Stimulated activated effector memory CD8-positive, alpha-beta T cell treated with anti-CD3 and anti-CD28 coated beads, Interleukin-12 subunit alpha, Interleukin-12 subunit beta, amount 100 ng/mL, for 72 hours (primary cell): ENCODE measurements at regions not wholly inside any gene's neighbourhood (a gene's known extent, or its start where the extent isn't known, plus 50 kb on each side); places are given as distances from the start of the nearest gene placed in this dataset.
"Not testable (repeated sequence)": the region's sequence is repeated elsewhere in the genome, so short reads cannot be mapped to it uniquely, and the experiment has no call there.

ENCODE experiments used
- ATAC-seq: fragments of 150-1000 bp; cut with Tn5 transposase; 2 replicates; pipeline ENCODE4 v1.10.0; 2021
- DNase-seq, 2 donors: peaks; one replicate each; pipeline ENCODE4 v3.0.0; 2021 to 2022; ENCODE audit warnings: low spot score in 2 of 2
- H3K27ac Mint-ChIP-seq: one replicate; pipeline ENCODE4 v1.8.0; 2022; ENCODE audit warnings: mild to moderate bottlenecking, mixed read lengths
- H3K36me3 Mint-ChIP-seq: one replicate; pipeline ENCODE4 v1.8.0; 2022; ENCODE audit warnings: mild to moderate bottlenecking, mixed read lengths
- H3K4me1 Mint-ChIP-seq: one replicate; pipeline ENCODE4 v1.8.0; 2022; ENCODE audit warnings: mixed read lengths
- H3K4me3 Mint-ChIP-seq: one replicate; pipeline ENCODE4 v1.8.0; 2022; ENCODE audit warnings: mild to moderate bottlenecking, mixed read lengths
- H3K9me3 Mint-ChIP-seq: one replicate; pipeline ENCODE4 v1.8.0; 2022; ENCODE audit warnings: mixed read lengths

- H3K4me1 Mint-ChIP-seq: no peaks in the 10 kb centered on the region
- H3K27ac Mint-ChIP-seq: no peak overlapping the region
- peaks cover under 1% of the 10 kb centered on the region for H3K9me3 Mint-ChIP-seq
- DNase-seq: no peak
- ATAC-seq: no peak
- H3K36me3 Mint-ChIP-seq: no peaks in the 10 kb centered on the region
- no peak overlapping the region for H3K4me3 Mint-ChIP-seq
These were observed 873.7 kb downstream of the NXPH1 start for GRCh38 chr7:9307131-9307530.

- Mint-ChIP-seq H3K36me3 (no peaks in the 10 kb centered on the region), H3K4me1 (no peaks in the 10 kb centered on the region), H3K9me3 (peaks cover 18% of the 10 kb centered on the region), H3K4me3 (no peak overlapping the region), H3K27ac (no peak overlapping the region)
- no peak for DNase-seq
- no peak for ATAC-seq
These were observed 891.1 kb downstream of the NXPH1 start for GRCh38 chr7:9324513-9324912.

GRCh38 chr7:9328296-9328695, 894.9 kb downstream of the NXPH1 start:
- Mint-ChIP-seq H3K27ac (no peak overlapping the region), H3K36me3 (no peaks in the 10 kb centered on the region), H3K4me1 (no peaks in the 10 kb centered on the region), H3K4me3 (no peak overlapping the region), H3K9me3 (peaks cover 18% of the 10 kb centered on the region)
- ATAC-seq: no peak
- DNase-seq: no peak

GRCh38 chr7:9349625-9350024, 916.2 kb downstream of the NXPH1 start:
- no peak overlapping the region for H3K27ac Mint-ChIP-seq
- no peak for ATAC-seq
- no peaks in the 10 kb centered on the region for H3K36me3 Mint-ChIP-seq
- DNase-seq: no peak
- peaks cover 13% of the 10 kb centered on the region for H3K9me3 Mint-ChIP-seq
- no peaks in the 10 kb centered on the region for H3K4me1 Mint-ChIP-seq
- no peak overlapping the region for H3K4me3 Mint-ChIP-seq

- H3K9me3 Mint-ChIP-seq: peaks cover 15% of the 10 kb centered on the region
- ATAC-seq (no peak), DNase-seq (no peak)
- no peaks in the 10 kb centered on the region for H3K4me1 Mint-ChIP-seq
- H3K4me3 Mint-ChIP-seq: no peak overlapping the region
- H3K27ac Mint-ChIP-seq: no peak overlapping the region
- H3K36me3 Mint-ChIP-seq: no peaks in the 10 kb centered on the region
These were observed 957.8 kb downstream of the NXPH1 start for GRCh38 chr7:9391221-9391620.

- H3K27ac Mint-ChIP-seq: no peak overlapping the region
- H3K4me3 Mint-ChIP-seq: no peak overlapping the region
These were observed 958.6 kb downstream of the NXPH1 start for GRCh38 chr7:9391984-9392383.

DNA sequence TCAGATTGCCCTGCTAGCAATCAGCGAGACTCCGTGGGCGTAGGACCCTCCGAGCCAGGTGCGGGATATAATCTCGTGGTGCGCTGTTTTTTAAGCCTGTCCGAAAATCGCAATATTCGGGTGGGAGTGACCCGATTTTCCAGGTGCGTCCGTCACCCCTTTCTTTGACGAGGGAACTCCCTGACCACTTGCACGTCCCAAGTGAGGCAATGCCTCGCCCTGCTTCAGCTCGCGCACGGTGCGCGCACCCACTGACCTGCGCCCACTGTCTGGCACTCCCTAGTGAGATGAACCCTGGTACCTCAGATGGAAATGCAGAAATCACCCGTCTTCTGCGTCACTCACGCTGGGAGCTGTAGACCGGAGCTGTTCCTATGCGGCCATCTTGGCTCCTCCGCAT, 971.0 kb downstream of the NXPH1 start:
- not testable (repeated sequence) for H3K4me3 Mint-ChIP-seq, H3K9me3 Mint-ChIP-seq, H3K36me3 Mint-ChIP-seq, H3K27ac Mint-ChIP-seq, H3K4me1 Mint-ChIP-seq, DNase-seq, ATAC-seq

More at GRCh38 chr7:9391984-9392383, 958.6 kb downstream of the NXPH1 start:
- Mint-ChIP-seq H3K36me3 (no peaks in the 10 kb centered on the region), H3K4me1 (no peaks in the 10 kb centered on the region), H3K9me3 (peaks cover 13% of the 10 kb centered on the region)
- no peak for ATAC-seq
- no peak for DNase-seq

DNA sequence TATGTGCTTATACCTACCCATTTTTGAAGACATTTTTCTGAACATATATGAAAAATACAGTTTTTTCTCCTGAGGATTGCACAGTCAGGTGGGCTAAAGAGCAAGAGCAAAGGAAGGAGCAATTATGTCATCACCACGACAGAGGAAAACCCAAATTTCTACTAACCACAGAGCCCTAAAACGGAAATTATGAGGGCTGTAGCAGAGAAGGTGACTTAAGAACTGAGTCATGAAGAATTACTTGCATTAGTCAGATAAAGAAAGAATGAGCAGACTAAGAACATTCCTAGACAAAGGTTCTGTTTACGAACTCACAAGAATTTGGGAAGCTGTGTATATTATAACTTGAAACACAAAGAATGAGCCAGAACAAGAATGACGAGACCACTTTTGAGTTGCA, 974.4 kb downstream of the NXPH1 start:
- ATAC-seq (no peak), DNase-seq (no peak)
- H3K27ac Mint-ChIP-seq: no peak overlapping the region
- H3K4me3 Mint-ChIP-seq: no peak overlapping the region
- H3K4me1 Mint-ChIP-seq: no peaks in the 10 kb centered on the region
- peaks cover 9% of the 10 kb centered on the region for H3K9me3 Mint-ChIP-seq
- H3K36me3 Mint-ChIP-seq: no peaks in the 10 kb centered on the region

DNA sequence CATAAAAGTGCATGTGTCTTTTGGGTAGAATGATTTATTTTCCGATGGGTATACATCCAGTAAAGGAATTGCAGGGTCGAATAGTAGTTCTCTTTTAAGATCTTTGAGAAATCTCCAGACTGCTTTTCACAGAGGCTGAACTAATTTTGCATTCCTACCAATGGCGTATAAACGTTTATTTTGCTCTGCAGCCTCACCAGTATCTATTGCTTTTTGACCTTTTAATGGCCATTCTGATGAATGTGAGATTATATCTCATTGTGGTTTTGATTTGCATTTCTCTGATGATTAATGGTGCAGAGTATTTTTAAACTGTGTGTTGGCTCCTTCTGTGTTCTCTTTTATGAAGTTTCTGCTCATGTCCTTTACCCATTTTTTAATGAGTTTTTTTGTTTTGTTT, 1020.1 kb downstream of the NXPH1 start:
- ATAC-seq: no peak
- Mint-ChIP-seq H3K9me3 (peaks cover 12% of the 10 kb centered on the region), H3K27ac (no peak overlapping the region), H3K4me3 (no peak overlapping the region), H3K4me1 (no peaks in the 10 kb centered on the region), H3K36me3 (no peaks in the 10 kb centered on the region)
- no peak for DNase-seq

- no peaks in the 10 kb centered on the region for H3K36me3 Mint-ChIP-seq
- ATAC-seq: no peak
- H3K4me1 Mint-ChIP-seq: no peaks in the 10 kb centered on the region
- no peak for DNase-seq
- peaks cover 31% of the 10 kb centered on the region for H3K9me3 Mint-ChIP-seq
- H3K27ac Mint-ChIP-seq: no peak overlapping the region
- H3K4me3 Mint-ChIP-seq: no peak overlapping the region
These were observed 1055.1 kb downstream of the NXPH1 start for GRCh38 chr7:9488555-9488954.

GRCh38 chr7:9498303-9498702, 1064.9 kb downstream of the NXPH1 start:
- no peak for ATAC-seq
- Mint-ChIP-seq H3K27ac (no peak overlapping the region), H3K36me3 (no peaks in the 10 kb centered on the region), H3K9me3 (peaks cover 14% of the 10 kb centered on the region), H3K4me3 (no peak overlapping the region), H3K4me1 (no peaks in the 10 kb centered on the region)
- no peak for DNase-seq

- Mint-ChIP-seq H3K4me1 (no peaks in the 10 kb centered on the region), H3K36me3 (no peaks in the 10 kb centered on the region), H3K27ac (no peak overlapping the region), H3K4me3 (no peak overlapping the region), H3K9me3 (peaks cover 20% of the 10 kb centered on the region)
- DNase-seq (no peak), ATAC-seq (no peak)
These were observed 1068.9 kb downstream of the NXPH1 start for GRCh38 chr7:9502269-9502668.

DNA sequence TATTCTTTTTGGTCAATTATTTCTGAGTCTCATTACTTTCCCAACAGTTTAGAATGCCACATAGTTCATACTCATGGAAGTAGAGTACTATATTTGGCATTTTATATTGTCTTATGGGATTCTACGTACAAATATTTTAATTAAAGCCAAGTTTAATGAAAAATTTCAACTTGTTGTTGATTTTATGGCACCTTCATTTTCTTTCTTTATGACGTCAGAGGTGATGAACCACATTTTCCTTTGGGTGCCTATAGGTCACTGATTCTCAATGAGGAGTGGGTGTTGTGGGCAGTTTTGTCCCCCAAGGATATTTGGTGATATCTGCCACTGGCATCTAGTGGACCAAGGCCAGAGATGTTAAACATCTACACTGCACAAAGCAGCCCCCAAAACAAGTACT, 1071.3 kb downstream of the NXPH1 start:
- ATAC-seq (no peak), DNase-seq (no peak)
- no peaks in the 10 kb centered on the region for H3K36me3 Mint-ChIP-seq
- H3K4me3 Mint-ChIP-seq: no peak overlapping the region
- H3K9me3 Mint-ChIP-seq: peaks cover 17% of the 10 kb centered on the region
- H3K4me1 Mint-ChIP-seq: no peaks in the 10 kb centered on the region
- no peak overlapping the region for H3K27ac Mint-ChIP-seq

- Mint-ChIP-seq H3K4me3 (no peak overlapping the region), H3K9me3 (peaks cover 13% of the 10 kb centered on the region)
These were observed 1072.1 kb downstream of the NXPH1 start for GRCh38 chr7:9505516-9505915.

DNA sequence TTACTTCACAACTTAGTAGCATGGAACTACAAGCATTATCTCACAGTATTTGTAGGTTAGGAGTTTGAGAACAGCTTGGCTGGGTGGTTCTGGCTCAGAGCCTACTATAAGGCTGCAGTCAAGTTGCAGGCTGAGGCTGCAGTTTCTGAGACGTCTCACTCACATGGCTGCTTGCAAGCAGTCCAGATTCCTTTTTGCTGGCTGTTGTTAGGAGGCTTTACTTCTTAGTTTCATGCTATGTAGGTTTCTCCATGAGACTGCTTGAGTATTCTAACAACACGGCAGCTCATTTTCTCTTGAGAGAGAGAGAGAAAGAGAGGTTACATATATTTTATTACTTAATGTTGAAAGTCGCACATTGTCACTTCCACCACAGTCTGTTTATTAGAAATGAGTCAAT, 1073.9 kb downstream of the NXPH1 start:
- Mint-ChIP-seq H3K27ac (no peak overlapping the region), H3K36me3 (no peaks in the 10 kb centered on the region), H3K4me3 (no peak overlapping the region), H3K9me3 (peaks cover 10% of the 10 kb centered on the region), H3K4me1 (no peaks in the 10 kb centered on the region)
- DNase-seq (no peak), ATAC-seq (no peak)

More at GRCh38 chr7:9505516-9505915, 1072.1 kb downstream of the NXPH1 start:
- no peak overlapping the region for H3K27ac Mint-ChIP-seq
- DNase-seq (no peak), ATAC-seq (no peak)
- H3K36me3 Mint-ChIP-seq: no peaks in the 10 kb centered on the region
- H3K4me1 Mint-ChIP-seq: no peaks in the 10 kb centered on the region

GRCh38 chr7:9516662-9517061, 1083.3 kb downstream of the NXPH1 start:
- no peaks in the 10 kb centered on the region for H3K36me3 Mint-ChIP-seq
- H3K9me3 Mint-ChIP-seq: peaks cover 10% of the 10 kb centered on the region
- DNase-seq: no peak
- H3K27ac Mint-ChIP-seq: no peak overlapping the region
- ATAC-seq: no peak
- no peak overlapping the region for H3K4me3 Mint-ChIP-seq
- no peaks in the 10 kb centered on the region for H3K4me1 Mint-ChIP-seq

DNA sequence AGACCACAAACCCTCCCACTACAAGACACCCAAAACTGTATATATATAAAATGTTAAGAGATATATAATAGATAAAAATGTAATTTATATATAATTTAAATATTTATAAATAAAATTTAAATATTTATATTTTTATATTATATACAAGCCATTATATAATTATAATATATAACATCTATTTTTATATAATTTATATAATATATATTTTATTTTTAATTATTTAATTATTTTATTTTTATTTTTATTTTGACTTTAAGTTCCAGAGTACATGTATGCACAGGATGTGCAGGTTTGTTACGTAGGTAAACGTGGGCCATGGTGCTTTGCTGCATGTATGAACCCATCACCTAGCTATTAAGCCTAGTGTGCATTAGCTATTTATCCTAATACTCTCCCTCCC, 1090.2 kb downstream of the NXPH1 start:
- H3K36me3 Mint-ChIP-seq: no peaks in the 10 kb centered on the region
- no peak overlapping the region for H3K27ac Mint-ChIP-seq
- H3K9me3 Mint-ChIP-seq: peaks cover 5% of the 10 kb centered on the region
- no peak overlapping the region for H3K4me3 Mint-ChIP-seq
- no peak for ATAC-seq
- DNase-seq: no peak
- no peaks in the 10 kb centered on the region for H3K4me1 Mint-ChIP-seq
